OCI-LY3 (cell line): ENCODE measurements at regions not wholly inside any gene's neighbourhood (a gene's known extent, or its start where the extent isn't known, plus 50 kb on each side); places are given as distances from the start of the nearest gene placed in this dataset.

Experiments used
- CTCF ChIP-seq: fragments of 200-600, 300-600 bp; sonication (generic); IDR thresholded peaks from 2 replicates; pipeline ENCODE4 v1.5.1; 2014; ENCODE audit warnings: antibody characterized with exemption, low read length, low read depth
- EZH2phosphoT487 ChIP-seq: fragments of 200-600 bp; shearing (Covaris generic); IDR thresholded peaks from 2 replicates; pipeline ENCODE4 v1.6.1; 2018; ENCODE audit warnings: antibody characterized with exemption, mixed run types, low read depth

- TF ChIP-seq CTCF, result no peak
- TF ChIP-seq EZH2phosphoT487, result no peak
Measured at GRCh38 chr17:70542876-70543275, 373.5 kb downstream of the KCNJ2 start.
